ENCODE measurements at regions not wholly inside any gene's neighbourhood (a gene's known extent, or its start where the extent isn't known, plus 50 kb on each side); places are given as distances from the start of the nearest gene placed in this dataset.
"Not testable (repeated sequence)": the region's sequence is repeated elsewhere in the genome, so short reads cannot be mapped to it uniquely, and the experiment has no call there.

GRCh38 chr5:5925191-5925590 lies 453.2 kb downstream of the MED10 start:
- DNase-seq: no peak

GRCh38 chr5:5919411-5919810 lies 458.9 kb downstream of the MED10 start:
- no peak for DNase-seq

- no peak for DNase-seq
These were observed 471.6 kb downstream of the MED10 start for GRCh38 chr5:5906778-5907177.

- DNase-seq: no peak
These were observed 473.2 kb downstream of the MED10 start for GRCh38 chr5:5905186-5905585.

GRCh38 chr5:5904113-5904512 lies 474.2 kb downstream of the MED10 start:
- DNase-seq: no peak

GRCh38 chr5:5902678-5903646 lies 475.4 kb downstream of the MED10 start:
- DNase-seq: no peak

GRCh38 chr5:5900350-5900749 lies 477.9 kb downstream of the ICE1 start:
- DNase-seq: no peak

GRCh38 chr5:5899716-5900115 lies 477.2 kb downstream of the ICE1 start:
- no peak for DNase-seq

- no peak for DNase-seq
These were observed 465.8 kb downstream of the ICE1 start for GRCh38 chr5:5888284-5888683.

- DNase-seq: no peak
These were observed 465.4 kb downstream of the ICE1 start for GRCh38 chr5:5887833-5888232.

GRCh38 chr5:5886812-5887486 lies 464.5 kb downstream of the ICE1 start:
- peak; percentile 27 for DNase-seq

GRCh38 chr5:5886353-5886752 lies 463.9 kb downstream of the ICE1 start:
- no peak for DNase-seq

GRCh38 chr5:5885782-5886181 lies 463.3 kb downstream of the ICE1 start:
- DNase-seq: no peak

- no peak for DNase-seq
These were observed 462.1 kb downstream of the ICE1 start for GRCh38 chr5:5884593-5884992.

GRCh38 chr5:5883562-5883961 lies 461.1 kb downstream of the ICE1 start:
- DNase-seq: no peak

GRCh38 chr5:5883146-5883545 lies 460.7 kb downstream of the ICE1 start:
- DNase-seq: no peak

- DNase-seq: no peak
These were observed 460.2 kb downstream of the ICE1 start for GRCh38 chr5:5882706-5883105.

GRCh38 chr5:5881294-5881693 lies 458.8 kb downstream of the ICE1 start:
- no peak for DNase-seq

- no peak for DNase-seq
These were observed 457.7 kb downstream of the ICE1 start for GRCh38 chr5:5880077-5880763.

GRCh38 chr5:5857396-5857795 lies 434.9 kb downstream of the ICE1 start:
- no peak for DNase-seq

GRCh38 chr5:5854087-5854486 lies 431.6 kb downstream of the ICE1 start:
- no peak for DNase-seq

- no peak for DNase-seq
These were observed 416.0 kb downstream of the ICE1 start for GRCh38 chr5:5838493-5838892.

- DNase-seq: not testable (repeated sequence)
These were observed 409.1 kb downstream of the ICE1 start for GRCh38 chr5:5831622-5832021.

GRCh38 chr5:5828619-5829018 lies 406.1 kb downstream of the ICE1 start:
- no peak for DNase-seq
